Activated CD8-positive, alpha-beta memory T cell treated with anti-CD3 and anti-CD28 coated beads for 1 hour (primary cell): ENCODE measurements at regions not wholly inside any gene's neighbourhood (a gene's known extent, or its start where the extent isn't known, plus 50 kb on each side); places are given as distances from the start of the nearest gene placed in this dataset.
"Not testable (repeated sequence)": the region's sequence is repeated elsewhere in the genome, so short reads cannot be mapped to it uniquely, and the experiment has no call there.

ENCODE experiments used
- DNase-seq, 2 donors: peaks; one replicate each; pipeline ENCODE4 v3.0.0-alpha.2; 2020; ENCODE audit warnings: low read depth in 1 of 2; ENCODE audit errors: extremely low read depth in 1 of 2

GRCh38 chr1:41308520-41308919, 52.7 kb upstream of the FOXO6 start:
- DNase-seq = not testable (repeated sequence)

GRCh38 chr1:41305576-41306363, 55.5 kb upstream of the FOXO6 start:
- peak in 1 of 2 donors; percentile 5 for DNase-seq

GRCh38 chr1:41296506-41296905, 54.4 kb upstream of the SCMH1 start:
- DNase-seq = no peak

GRCh38 chr1:41294216-41294615, 52.1 kb upstream of the SCMH1 start:
- no peak for DNase-seq

GRCh38 chr1:41293779-41294178, 51.7 kb upstream of the SCMH1 start:
- no peak for DNase-seq
